NOMO-1 treated with dmso at 0.1 percent for 144 hours (cell line): ENCODE measurements at regions not wholly inside any gene's neighbourhood (a gene's known extent, or its start where the extent isn't known, plus 50 kb on each side); places are given as distances from the start of the nearest gene placed in this dataset.
A peak's percentile ranks its signal among the peaks of the same experiment; 100 is the strongest.

Experiments
- DNase-seq: peaks from one replicate; lab custom pipeline; 2025; ENCODE audit not compliant: unreplicated experiment; lab: John Stamatoyannopoulos, UW

- DNase-seq: no peak
These were observed 140.8 kb upstream of the PTPN1 start for GRCh38 chr20:50369225-50370035.

DNA sequence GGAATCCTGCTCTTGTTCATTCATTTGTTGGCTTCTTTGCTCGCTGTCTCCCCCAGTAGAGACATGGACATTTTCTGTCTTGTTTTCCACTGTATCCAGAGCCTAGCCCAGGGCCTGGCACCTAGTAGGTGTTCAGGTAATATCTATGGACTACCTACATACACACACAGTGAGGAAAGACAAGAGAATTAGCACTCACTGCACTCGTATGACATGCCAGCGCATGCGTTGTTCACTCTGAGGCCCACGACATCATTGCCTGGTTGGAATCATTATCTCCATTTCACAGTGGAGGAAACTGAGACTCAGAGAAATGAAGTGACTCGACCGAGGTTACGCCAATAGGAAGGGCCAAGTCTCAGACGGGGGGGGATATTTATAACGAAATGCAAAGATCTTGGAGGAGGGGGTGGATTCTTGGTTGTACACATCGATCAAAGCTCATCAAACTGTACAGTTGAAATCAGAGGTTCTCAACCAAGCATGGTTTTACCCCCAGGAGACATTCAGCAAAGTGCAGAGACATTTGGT lies 140.1 kb upstream of the PTPN1 start:
- DNase-seq: no peak

DNA sequence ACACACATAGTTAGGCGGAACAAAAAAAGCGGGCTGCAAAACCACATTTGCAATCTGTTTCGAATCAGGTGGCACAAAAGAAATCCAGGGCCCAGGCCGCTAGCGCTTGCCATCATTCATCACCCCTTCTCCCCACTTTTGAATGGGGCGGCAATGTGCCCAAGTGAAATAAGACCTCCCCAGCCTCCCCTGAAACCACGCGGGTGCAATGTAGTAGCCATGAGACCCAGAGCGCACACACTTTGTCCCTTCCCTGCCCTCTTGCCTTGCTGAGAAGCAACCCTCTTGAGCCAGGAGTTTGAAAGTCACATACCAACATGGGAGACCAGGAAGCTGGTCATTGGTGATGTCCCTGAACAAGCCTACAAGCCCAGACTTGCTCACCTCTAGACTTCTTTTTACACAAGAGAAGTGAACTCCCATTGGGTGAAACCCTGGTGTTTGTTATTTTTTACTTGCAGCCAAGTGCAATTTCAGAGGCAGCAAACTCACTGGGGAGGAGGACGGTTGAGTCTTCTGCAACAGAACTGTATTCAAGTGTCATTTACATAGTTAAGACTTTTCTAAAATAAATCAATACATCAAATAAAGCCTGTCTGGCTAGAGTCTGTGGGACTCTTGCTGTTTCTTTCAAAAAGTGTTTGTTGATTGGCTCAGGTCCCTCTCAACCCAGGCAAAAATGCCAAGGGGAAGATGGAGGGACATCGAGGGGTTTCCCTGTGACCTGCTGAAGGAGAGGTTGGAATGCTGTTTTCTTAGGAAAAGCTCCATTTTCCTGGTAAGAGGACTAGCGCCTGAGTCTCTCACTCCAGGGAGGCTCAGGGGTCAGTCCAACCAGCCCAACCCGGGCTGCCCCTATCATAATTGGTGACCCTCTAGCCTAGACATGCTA lies 138.1 kb upstream of the PTPN1 start:
- DNase-seq: no peak

DNA sequence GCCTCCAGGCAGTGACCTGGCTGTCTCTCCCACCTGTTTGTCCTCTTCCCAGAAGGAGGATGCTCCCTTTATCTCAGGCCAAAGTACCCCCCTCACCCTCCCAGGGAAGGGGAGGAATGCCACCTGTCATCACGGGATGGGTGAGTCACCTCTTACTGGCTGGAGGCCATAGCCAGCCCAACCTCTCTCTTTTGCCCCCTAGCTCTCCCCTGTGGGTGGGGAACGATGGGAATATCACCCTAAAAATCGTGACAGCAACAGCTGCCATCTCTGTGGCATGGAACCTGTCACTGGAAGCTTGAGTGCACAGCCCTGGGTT lies 137.5 kb upstream of the PTPN1 start:
- DNase-seq: no peak

- no peak for DNase-seq
These were observed 136.4 kb upstream of the PTPN1 start for GRCh38 chr20:50373674-50374286.

GRCh38 chr20:50374541-50375078 lies 135.6 kb upstream of the PTPN1 start:
- no peak for DNase-seq

GRCh38 chr20:50376179-50376887 lies 133.8 kb upstream of the PTPN1 start:
- no peak for DNase-seq

DNA sequence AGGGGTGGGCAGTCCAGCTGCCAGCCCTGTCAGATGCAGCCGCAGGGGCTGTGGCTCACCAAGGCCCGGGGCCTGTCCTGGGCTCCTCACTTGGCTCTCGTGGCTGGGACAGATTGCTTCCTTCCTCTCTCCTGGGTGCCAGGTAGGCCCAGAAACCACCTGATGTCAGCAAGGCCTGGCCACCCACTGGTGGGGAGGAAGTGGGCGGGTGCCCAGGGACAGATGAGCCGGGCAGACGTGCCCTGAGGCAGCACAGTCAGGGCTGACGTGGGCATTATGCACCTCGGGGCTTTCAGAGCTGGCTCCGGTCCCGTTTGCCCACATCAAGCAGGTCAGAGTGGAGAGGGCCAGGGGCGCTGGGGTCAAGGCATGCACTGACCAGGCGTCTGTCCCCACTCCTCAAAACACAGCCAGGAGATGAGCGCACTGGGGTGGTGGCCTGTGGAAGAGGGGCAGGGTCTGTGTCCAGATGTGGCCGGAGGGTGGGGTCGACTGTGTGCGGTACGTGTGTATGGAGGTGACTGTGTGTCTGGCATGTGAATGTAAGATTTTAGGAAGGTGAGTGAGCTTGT lies 133.2 kb upstream of the PTPN1 start:
- DNase-seq: no peak

GRCh38 chr20:50378170-50379000 lies 131.8 kb upstream of the PTPN1 start:
- DNase-seq: no peak

- peak; percentile 73 for DNase-seq
These were observed 130.9 kb upstream of the PTPN1 start for GRCh38 chr20:50379049-50379990.

DNA sequence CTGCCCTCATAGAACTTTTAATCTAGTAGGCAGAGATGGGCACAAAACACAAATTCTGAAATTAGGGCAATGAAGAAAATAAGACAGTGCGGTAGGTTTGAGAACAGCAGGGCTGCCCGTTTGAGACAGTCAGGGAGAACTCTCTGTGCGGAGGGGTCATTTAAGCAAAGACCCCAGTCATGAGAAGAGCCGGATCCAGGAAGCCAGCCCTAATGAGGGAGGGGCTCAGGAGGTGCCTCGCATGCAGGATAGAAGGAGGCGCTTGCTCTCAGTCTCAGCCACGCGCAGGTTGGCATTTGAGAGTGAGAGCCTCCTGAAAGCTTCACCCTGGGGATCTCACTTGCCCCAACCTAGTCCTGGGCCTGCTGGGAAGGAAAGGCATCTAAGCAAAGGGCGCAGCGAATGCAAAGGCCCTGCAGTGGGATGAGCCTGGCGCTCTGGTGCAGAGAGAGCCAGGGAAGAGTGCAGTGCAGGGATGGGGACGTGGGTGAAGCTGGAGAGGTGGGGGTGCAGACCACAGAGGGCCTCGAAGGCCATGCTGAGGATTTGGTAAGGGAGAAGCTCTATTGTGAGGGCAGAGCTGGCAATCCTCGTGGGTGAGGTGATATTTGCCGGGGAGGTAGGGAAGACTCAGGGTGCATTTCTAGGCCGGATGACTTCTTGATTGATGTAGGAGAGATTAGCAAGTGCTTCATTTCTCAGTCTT lies 130.0 kb upstream of the PTPN1 start:
- DNase-seq: no peak

GRCh38 chr20:50380697-50381040 lies 129.5 kb upstream of the PTPN1 start:
- no peak for DNase-seq

- DNase-seq: no peak
These were observed 129.0 kb upstream of the PTPN1 start for GRCh38 chr20:50381075-50381732.

DNA sequence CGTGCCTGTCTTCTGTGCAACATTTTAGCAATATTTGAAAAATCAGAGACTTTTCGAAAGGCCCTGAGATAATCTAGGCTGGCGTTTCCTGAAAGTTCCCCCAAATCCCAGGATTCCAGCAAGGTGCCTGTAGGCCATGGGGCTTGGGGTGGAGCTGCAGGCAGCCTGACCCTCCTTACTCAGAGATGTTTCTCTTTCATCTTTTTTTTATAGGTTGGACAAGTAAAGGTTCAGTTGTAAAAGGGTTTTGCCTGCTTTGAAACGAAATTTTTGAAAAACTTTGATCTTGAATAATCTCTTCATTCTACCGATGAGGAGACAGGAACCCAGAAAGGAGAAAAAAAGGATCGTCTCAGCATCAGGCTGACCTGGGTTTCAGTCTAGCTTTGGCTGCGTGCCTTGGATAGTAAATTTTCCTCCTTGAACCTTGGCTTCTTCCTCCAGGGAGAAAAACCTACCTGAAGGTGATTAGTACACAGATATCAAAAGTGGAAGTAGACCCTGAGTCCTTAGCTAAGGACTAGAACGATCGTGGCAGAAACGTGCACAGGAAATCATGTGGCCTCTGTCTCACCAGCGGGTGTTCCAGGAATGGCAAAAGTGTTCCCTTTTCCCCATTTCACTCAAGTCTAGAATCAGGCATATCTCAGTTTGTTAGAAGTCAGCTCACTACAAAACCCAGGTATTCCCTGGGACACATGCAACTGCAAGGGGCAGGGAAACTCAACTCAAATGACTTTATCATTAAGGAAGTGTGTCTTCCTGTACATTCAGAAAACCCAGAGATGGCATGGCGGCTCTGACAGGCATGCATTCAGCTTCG lies 128.2 kb upstream of the PTPN1 start:
- DNase-seq: peak; percentile 37

DNA sequence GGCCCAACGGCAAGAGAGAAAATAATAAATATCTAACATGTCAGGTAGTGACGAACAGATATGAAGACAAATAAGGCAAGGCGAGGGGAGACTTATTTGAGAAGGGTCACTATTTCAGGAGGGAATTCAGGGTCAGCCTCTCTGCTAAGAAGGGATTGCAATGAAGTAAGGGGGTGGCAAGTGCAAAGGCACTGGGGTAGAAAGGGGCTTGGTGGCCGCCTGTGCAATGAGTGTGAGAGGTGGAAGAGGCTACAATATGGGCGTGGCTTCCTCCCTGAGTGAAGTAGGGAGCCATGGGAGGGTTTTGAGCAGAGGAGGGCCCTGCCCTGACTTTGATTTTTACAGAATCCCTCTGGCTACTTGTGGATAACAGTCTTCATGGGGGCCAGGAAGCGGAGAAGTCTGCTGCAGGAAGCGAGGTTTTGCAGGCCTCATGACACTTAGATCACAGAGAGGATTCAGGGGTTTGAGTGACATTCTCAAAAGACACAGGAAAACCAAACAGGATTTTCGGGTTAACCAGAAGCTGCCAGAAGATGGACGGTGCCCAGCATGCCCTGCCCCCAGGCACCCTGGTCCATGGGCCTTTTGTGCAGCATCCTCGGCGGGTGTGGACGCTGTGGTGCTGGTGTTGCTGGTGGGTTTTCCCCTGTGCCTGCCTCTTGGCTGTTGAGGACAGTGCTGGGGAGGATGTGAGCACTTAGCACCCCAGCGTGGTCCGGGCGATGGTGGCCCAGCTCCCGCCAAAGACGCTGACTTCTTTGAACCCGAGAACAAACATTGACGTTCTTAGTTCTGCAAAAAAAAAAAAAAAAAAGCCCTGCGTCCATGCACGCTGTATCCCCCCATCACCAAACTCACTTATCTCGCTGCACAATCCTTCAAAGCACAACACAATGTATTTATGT lies 124.2 kb upstream of the PTPN1 start:
- DNase-seq: no peak

GRCh38 chr20:50386641-50386960 lies 123.6 kb upstream of the PTPN1 start:
- no peak for DNase-seq
